ENCODE measurements at regions not wholly inside any gene's neighbourhood (a gene's known extent, or its start where the extent isn't known, plus 50 kb on each side); places are given as distances from the start of the nearest gene placed in this dataset.

DNA sequence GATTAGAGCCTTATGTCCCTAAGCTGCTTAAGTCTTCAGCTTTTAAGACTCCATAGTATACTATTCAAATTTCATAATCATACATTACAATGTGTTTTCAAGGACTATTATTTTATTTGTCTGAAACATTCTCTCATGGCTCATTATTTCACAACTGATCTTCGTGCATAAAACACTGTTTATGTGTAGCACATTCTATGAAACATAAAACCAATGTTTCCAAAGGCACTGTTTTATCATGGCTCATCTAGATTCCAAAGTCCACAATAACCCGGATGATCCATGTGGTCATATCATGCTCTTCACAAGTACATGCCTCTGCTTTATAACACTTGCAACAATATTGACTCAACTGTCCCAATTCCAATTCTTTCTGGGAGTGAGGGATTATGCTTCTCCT, 806.1 kb downstream of the TNS3 start:
- TF ChIP-seq POLR2A (IDR thresholded peaks at IDR 0.05) = no peak
- TF ChIP-seq, protein P1, sequence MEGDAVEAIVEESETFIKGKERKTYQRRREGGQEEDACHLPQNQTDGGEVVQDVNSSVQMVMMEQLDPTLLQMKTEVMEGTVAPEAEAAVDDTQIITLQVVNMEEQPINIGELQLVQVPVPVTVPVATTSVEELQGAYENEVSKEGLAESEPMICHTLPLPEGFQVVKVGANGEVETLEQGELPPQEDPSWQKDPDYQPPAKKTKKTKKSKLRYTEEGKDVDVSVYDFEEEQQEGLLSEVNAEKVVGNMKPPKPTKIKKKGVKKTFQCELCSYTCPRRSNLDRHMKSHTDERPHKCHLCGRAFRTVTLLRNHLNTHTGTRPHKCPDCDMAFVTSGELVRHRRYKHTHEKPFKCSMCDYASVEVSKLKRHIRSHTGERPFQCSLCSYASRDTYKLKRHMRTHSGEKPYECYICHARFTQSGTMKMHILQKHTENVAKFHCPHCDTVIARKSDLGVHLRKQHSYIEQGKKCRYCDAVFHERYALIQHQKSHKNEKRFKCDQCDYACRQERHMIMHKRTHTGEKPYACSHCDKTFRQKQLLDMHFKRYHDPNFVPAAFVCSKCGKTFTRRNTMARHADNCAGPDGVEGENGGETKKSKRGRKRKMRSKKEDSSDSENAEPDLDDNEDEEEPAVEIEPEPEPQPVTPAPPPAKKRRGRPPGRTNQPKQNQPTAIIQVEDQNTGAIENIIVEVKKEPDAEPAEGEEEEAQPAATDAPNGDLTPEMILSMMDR (IDR thresholded peaks at IDR 0.05 in 4 of 5, conservative IDR thresholded peaks at IDR 0.05 in 1 of 5) = no peak
